SJCRH30 (cell line): ENCODE measurements at regions not wholly inside any gene's neighbourhood (a gene's known extent, or its start where the extent isn't known, plus 50 kb on each side); places are given as distances from the start of the nearest gene placed in this dataset.

Source experiments
- DNase-seq, 2 experiments: peaks; one replicate each; pipeline ENCODE4 v3.0.0-alpha.2; 2015 to 2020
- H3K27ac ChIP-seq: fragments of 250-450 bp; sonication (Bioruptor Pico); 2 replicates; pipeline ENCODE4 v1.5.1; 2020; ENCODE audit warnings: mild to moderate bottlenecking, moderate library complexity
- H3K27me3 ChIP-seq: fragments of 250-450 bp; sonication (Bioruptor Pico); 2 replicates; pipeline ENCODE4 v1.5.1; 2020; ENCODE audit warnings: mild to moderate bottlenecking, moderate library complexity
- H3K36me3 ChIP-seq: fragments of 250-450 bp; sonication (Bioruptor Pico); 2 replicates; pipeline ENCODE4 v1.5.1; 2020; ENCODE audit warnings: mild to moderate bottlenecking, moderate library complexity
- H3K4me1 ChIP-seq: fragments of 250-450 bp; sonication (Bioruptor Pico); 2 replicates; pipeline ENCODE4 v1.5.1; 2020; ENCODE audit warnings: mild to moderate bottlenecking, moderate library complexity
- H3K4me3 ChIP-seq: fragments of 250-450 bp; sonication (Bioruptor Pico); 2 replicates; pipeline ENCODE4 v1.5.1; 2020; ENCODE audit warnings: mild to moderate bottlenecking, moderate library complexity
- H3K9me3 ChIP-seq: fragments of 250-450 bp; sonication (Bioruptor Pico); replicated peaks from 2 replicates; pipeline ENCODE4 v1.5.1; 2020; ENCODE audit warnings: mild to moderate bottlenecking, moderate library complexity

- H3K4me1 ChIP-seq, result no peaks in the 10 kb centered on the region
- no peak overlapping the region for H3K4me3 ChIP-seq
Measured at GRCh38 chr4:136400829-136401228, 1131.5 kb downstream of the PCDH18 start.

DNA sequence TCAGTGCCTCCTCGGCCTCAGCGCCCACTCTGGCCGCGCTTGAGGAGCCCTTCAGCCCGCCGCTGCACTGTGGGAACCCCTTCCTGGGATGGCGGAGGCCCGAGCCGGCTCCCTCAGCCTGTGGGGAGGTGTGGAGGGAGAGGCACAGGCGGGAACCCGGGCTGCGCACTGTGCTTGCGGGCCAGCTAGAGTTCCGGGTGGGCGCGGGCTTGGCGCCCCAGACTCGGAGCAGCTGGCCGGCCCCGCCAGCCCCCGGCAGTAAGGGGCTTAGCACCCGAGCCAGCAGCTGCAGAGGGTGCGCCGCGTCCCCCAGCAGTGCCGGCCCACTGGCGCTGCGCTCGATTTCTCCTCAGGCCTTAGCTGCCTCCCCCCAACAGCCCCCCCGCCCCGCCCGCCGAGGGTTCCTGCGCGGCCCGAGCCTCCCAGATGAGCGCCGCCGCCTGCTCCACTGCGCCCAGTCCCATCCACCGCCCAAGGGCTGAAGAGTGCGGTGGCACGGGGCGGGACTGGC, 1137.0 kb downstream of the PCDH18 start:
- Histone ChIP-seq H3K27me3 (no peaks in the 10 kb centered on the region), H3K4me3 (no peak overlapping the region), H3K36me3 (no peaks in the 10 kb centered on the region), H3K27ac (no peak overlapping the region), H3K4me1 (no peaks in the 10 kb centered on the region), H3K9me3 (no peaks in the 10 kb centered on the region)
- DNase-seq, result no peak

More at GRCh38 chr4:136400829-136401228, 1131.5 kb downstream of the PCDH18 start:
- no peaks in the 10 kb centered on the region for H3K9me3 ChIP-seq
- no peak for DNase-seq
- H3K27ac ChIP-seq, result no peak overlapping the region
- H3K27me3 ChIP-seq, result no peaks in the 10 kb centered on the region
- no peaks in the 10 kb centered on the region for H3K36me3 ChIP-seq

GRCh38 chr4:136392576-136392975, 1139.7 kb downstream of the PCDH18 start:
- Histone ChIP-seq H3K9me3 (no peaks in the 10 kb centered on the region), H3K27me3 (no peaks in the 10 kb centered on the region), H3K4me1 (no peaks in the 10 kb centered on the region), H3K27ac (no peak overlapping the region), H3K4me3 (no peak overlapping the region), H3K36me3 (no peaks in the 10 kb centered on the region)
- no peak for DNase-seq

DNA sequence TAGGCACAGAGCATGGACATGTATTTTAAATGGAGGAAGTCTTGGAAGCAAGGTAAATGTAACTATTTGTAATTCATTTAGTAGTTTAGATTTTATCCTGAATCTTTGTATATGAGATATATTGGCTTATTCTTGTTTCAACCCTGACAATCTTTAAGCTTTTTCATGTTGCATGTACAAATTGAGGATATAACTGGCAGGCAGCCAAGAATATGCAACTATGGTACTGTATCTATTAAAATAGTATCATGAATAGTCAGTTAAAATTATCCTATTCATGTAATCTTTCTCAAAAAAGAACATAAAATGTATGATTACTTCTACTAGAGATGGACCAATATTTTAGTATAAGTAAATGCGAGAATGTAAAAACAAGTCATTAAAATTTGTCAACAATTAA, 1141.5 kb downstream of the PCDH18 start:
- DNase-seq, result peak in 1 of 2 experiments; percentile 1
- Histone ChIP-seq H3K27ac (no peak overlapping the region), H3K4me3 (no peak overlapping the region), H3K4me1 (no peaks in the 10 kb centered on the region), H3K36me3 (no peaks in the 10 kb centered on the region), H3K9me3 (no peaks in the 10 kb centered on the region), H3K27me3 (no peaks in the 10 kb centered on the region)

- no peaks in the 10 kb centered on the region for H3K9me3 ChIP-seq
- no peaks in the 10 kb centered on the region for H3K36me3 ChIP-seq
- no peaks in the 10 kb centered on the region for H3K27me3 ChIP-seq
Measured at GRCh38 chr4:136383082-136383481, 1149.2 kb downstream of the PCDH18 start.

GRCh38 chr4:136371231-136371630, 1161.1 kb downstream of the PCDH18 start:
- H3K36me3 ChIP-seq, result no peaks in the 10 kb centered on the region
- H3K27ac ChIP-seq, result no peak overlapping the region
- H3K9me3 ChIP-seq, result no peaks in the 10 kb centered on the region
- no peak for DNase-seq
- no peaks in the 10 kb centered on the region for H3K4me1 ChIP-seq
- no peaks in the 10 kb centered on the region for H3K27me3 ChIP-seq
- H3K4me3 ChIP-seq, result no peak overlapping the region

More at GRCh38 chr4:136383082-136383481, 1149.2 kb downstream of the PCDH18 start:
- DNase-seq, result no peak
- Histone ChIP-seq H3K4me1 (no peaks in the 10 kb centered on the region), H3K27ac (no peak overlapping the region), H3K4me3 (no peak overlapping the region)

- no peaks in the 10 kb centered on the region for H3K4me1 ChIP-seq
- H3K27ac ChIP-seq, result no peak overlapping the region
- no peaks in the 10 kb centered on the region for H3K9me3 ChIP-seq
- no peak for DNase-seq
- no peaks in the 10 kb centered on the region for H3K27me3 ChIP-seq
- H3K36me3 ChIP-seq, result no peaks in the 10 kb centered on the region
- H3K4me3 ChIP-seq, result no peak overlapping the region
Measured at GRCh38 chr4:136369073-136369472, 1163.2 kb downstream of the PCDH18 start.

DNA sequence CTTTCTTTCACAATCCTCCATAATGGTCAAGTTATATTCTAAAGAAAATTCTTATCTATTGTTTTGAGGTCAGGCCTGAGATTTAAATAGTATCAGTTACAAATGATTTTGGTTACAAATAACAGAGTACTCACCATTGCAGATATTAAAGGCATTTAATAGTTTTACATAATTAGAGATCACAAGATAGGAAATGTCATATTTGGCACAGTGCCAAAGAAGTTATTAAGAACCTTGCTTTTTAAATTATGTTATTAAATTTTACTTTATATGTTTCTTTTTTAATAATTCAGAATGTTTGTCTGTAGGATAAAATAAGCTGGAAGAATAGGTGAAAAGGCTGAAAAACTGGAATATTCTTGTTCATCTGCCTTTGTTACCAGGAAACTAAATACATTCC, 1174.7 kb downstream of the PCDH18 start:
- no peak overlapping the region for H3K4me3 ChIP-seq
- no peak for DNase-seq
- H3K9me3 ChIP-seq, result no peaks in the 10 kb centered on the region
- no peak overlapping the region for H3K27ac ChIP-seq
- no peaks in the 10 kb centered on the region for H3K4me1 ChIP-seq
- no peaks in the 10 kb centered on the region for H3K36me3 ChIP-seq
- H3K27me3 ChIP-seq, result no peaks in the 10 kb centered on the region

DNA sequence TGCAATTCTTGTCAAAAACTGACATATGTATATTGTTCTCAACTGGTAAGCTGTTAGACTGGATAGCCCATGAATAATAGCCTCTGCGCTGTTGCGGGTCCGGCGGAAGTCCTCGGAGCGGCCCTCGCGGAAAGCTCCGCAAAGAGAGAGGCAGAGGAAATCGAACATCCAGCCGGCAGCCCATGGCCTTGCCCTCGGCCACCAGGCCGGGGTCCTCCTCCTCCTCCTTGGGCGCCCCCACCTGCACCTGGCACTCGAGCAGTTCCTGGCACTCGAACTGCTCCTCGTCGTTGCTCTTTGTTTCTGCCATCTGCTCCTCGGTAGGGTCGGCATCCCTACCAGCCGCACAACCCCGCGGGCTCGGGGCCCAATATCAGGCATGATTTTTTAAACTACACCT, 1176.3 kb downstream of the PCDH18 start:
- Histone ChIP-seq H3K36me3 (no peaks in the 10 kb centered on the region), H3K9me3 (no peaks in the 10 kb centered on the region), H3K4me3 (no peak overlapping the region), H3K27me3 (no peaks in the 10 kb centered on the region), H3K4me1 (no peaks in the 10 kb centered on the region), H3K27ac (no peak overlapping the region)
- no peak for DNase-seq

DNA sequence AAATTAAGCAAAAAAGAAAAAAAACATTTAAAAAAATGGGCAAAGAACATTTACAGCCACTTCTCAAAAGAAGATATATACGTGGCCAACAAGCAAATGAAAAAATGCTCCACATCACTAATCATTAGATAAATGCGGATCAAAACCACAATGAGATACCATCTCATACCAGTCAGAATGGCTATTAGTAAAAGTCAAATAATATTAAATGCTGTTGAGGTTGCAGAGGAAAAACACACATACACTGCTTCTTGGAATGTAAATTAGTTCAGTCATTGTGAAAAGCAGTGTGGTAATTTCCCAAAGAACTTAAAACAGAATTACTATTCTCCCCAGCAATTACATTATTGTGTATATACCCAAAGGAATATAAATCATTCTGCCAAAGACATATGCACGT, 1189.0 kb downstream of the PCDH18 start:
- no peaks in the 10 kb centered on the region for H3K36me3 ChIP-seq
- H3K27me3 ChIP-seq, result no peaks in the 10 kb centered on the region
- H3K27ac ChIP-seq, result no peak overlapping the region
- H3K4me3 ChIP-seq, result no peak overlapping the region
- no peaks in the 10 kb centered on the region for H3K4me1 ChIP-seq
- H3K9me3 ChIP-seq, result no peaks in the 10 kb centered on the region
- DNase-seq, result no peak

GRCh38 chr4:136342666-136343065, 1189.6 kb downstream of the PCDH18 start:
- Histone ChIP-seq H3K27ac (no peak overlapping the region), H3K4me1 (no peaks in the 10 kb centered on the region), H3K27me3 (no peaks in the 10 kb centered on the region), H3K4me3 (no peak overlapping the region), H3K9me3 (no peaks in the 10 kb centered on the region), H3K36me3 (no peaks in the 10 kb centered on the region)
- no peak for DNase-seq

GRCh38 chr4:136337216-136337615, 1195.1 kb downstream of the PCDH18 start:
- Histone ChIP-seq H3K9me3 (no peaks in the 10 kb centered on the region), H3K27ac (no peak overlapping the region), H3K4me3 (no peak overlapping the region), H3K36me3 (no peaks in the 10 kb centered on the region), H3K27me3 (no peaks in the 10 kb centered on the region), H3K4me1 (no peaks in the 10 kb centered on the region)
- no peak for DNase-seq

GRCh38 chr4:136336479-136336878, 1195.8 kb downstream of the PCDH18 start:
- no peak overlapping the region for H3K27ac ChIP-seq
- H3K9me3 ChIP-seq, result no peaks in the 10 kb centered on the region
- H3K36me3 ChIP-seq, result no peaks in the 10 kb centered on the region
- H3K4me3 ChIP-seq, result no peak overlapping the region
- no peaks in the 10 kb centered on the region for H3K4me1 ChIP-seq
- H3K27me3 ChIP-seq, result no peaks in the 10 kb centered on the region
- DNase-seq, result no peak

- Histone ChIP-seq H3K36me3 (no peaks in the 10 kb centered on the region), H3K27ac (no peak overlapping the region), H3K9me3 (no peaks in the 10 kb centered on the region), H3K4me1 (no peaks in the 10 kb centered on the region), H3K27me3 (no peaks in the 10 kb centered on the region), H3K4me3 (no peak overlapping the region)
- DNase-seq, result no peak
Measured at GRCh38 chr4:136329042-136329662, 1203.1 kb downstream of the PCDH18 start.

DNA sequence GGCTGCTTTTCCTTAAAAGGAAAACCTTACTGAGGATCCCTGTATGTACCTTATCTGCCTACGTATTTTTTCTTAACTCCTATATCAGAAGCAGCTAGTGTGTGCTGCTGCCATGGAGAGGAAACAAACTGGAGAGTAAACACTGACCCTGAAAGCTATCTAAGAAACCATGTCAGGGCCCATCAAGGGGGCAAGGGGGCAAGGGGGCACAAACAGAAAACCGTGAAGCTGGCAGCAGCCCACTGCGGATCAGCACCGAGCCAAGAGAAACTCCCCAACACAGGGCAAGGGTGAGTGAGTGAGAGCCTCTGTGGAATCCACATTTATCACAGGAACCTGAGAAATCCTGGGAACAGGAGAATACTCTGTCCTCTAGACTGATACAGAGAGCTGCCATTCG, 1204.2 kb downstream of the PCDH18 start:
- Histone ChIP-seq H3K27ac (no peak overlapping the region), H3K4me3 (no peak overlapping the region), H3K4me1 (no peaks in the 10 kb centered on the region), H3K36me3 (no peaks in the 10 kb centered on the region), H3K9me3 (no peaks in the 10 kb centered on the region), H3K27me3 (no peaks in the 10 kb centered on the region)
- DNase-seq, result no peak

DNA sequence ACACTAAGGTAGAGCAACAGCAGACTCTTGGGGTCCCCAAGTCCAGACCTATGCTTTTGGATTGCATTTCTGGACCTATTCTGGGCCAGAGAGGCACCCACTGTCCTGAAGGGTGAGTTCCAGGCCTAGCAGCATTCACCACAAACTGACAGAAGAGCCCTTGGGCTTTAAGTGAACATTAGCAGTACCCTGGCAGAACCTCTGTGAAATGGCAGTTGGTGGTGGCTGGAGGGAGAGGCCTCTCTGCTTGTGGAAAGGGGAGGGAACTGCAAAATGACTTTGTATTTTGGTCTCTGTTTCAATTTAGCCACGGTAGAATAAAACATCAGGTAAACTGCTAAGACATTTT, 1211.9 kb downstream of the PCDH18 start:
- no peaks in the 10 kb centered on the region for H3K36me3 ChIP-seq
- 0 out of 2 replicates have a peak, but pooled peaks cover 5% of the 10 kb centered on the region for H3K4me1 ChIP-seq
- H3K27me3 ChIP-seq, result no peaks in the 10 kb centered on the region
- H3K9me3 ChIP-seq, result no peaks in the 10 kb centered on the region
- no peak overlapping the region for H3K27ac ChIP-seq
- no peak overlapping the region for H3K4me3 ChIP-seq
- DNase-seq, result no peak
